Body of pancreas (tissue), 4 donors: ENCODE measurements at regions not wholly inside any gene's neighbourhood (a gene's known extent, or its start where the extent isn't known, plus 50 kb on each side); places are given as distances from the start of the nearest gene placed in this dataset.

ENCODE experiments used
- POLR2A ChIP-seq, 3 donors: fragments of 450-650 bp; IDR thresholded peaks; one replicate each; pipeline ENCODE4 v1.6.1; 2016; ENCODE audit warnings: antibody characterized with exemption in 3 of 3, mild to moderate bottlenecking in 2 of 3
- TF ChIP-seq, protein P1 (sequence below), 7 experiments: fragments of 450-650 bp in 4 of 7; fragments of 200-600 bp in 3 of 7; sonication (generic) in 3 of 7; IDR thresholded peaks; one replicate each; pipeline ENCODE4 v1.5.1; 2016 to 2019; ENCODE audit warnings: antibody characterized with exemption in 7 of 7

DNA sequence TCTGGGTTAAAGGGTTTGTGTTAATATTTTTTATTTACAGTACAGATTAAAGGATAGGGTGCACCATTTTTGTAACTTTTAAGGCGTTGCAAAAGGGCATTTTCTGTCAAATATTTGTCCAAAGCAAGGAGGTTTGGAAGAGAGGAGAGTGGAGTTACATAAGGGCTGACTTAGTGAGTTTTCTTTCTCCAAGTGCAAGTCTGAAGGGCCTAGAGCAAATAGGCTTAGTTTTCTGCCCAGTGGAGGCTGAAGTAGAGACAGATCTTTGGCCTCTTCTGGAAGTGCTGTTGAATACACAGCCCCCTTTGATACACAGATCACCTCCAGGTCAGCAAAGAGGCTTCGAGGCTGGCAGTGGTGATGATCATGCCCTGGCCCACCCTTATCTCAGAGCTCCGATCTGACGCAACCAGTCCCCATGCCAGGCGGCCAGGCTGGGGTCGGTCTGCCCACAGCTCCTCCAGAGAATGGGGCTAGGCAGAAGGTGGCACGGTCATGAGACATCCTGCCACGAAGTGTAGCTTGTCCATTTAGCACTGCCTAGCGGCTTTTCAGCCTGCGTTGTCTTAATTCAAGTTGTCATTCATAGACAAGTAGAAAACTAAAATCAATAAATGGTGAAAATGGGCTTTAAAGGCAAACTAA is 79.5 kb upstream of the IRX3 start:
- TF ChIP-seq, protein P1, sequence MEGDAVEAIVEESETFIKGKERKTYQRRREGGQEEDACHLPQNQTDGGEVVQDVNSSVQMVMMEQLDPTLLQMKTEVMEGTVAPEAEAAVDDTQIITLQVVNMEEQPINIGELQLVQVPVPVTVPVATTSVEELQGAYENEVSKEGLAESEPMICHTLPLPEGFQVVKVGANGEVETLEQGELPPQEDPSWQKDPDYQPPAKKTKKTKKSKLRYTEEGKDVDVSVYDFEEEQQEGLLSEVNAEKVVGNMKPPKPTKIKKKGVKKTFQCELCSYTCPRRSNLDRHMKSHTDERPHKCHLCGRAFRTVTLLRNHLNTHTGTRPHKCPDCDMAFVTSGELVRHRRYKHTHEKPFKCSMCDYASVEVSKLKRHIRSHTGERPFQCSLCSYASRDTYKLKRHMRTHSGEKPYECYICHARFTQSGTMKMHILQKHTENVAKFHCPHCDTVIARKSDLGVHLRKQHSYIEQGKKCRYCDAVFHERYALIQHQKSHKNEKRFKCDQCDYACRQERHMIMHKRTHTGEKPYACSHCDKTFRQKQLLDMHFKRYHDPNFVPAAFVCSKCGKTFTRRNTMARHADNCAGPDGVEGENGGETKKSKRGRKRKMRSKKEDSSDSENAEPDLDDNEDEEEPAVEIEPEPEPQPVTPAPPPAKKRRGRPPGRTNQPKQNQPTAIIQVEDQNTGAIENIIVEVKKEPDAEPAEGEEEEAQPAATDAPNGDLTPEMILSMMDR (IDR thresholded peaks at IDR 0.05) = no peak
- TF ChIP-seq POLR2A (IDR thresholded peaks at IDR 0.05) = no peak
